ENCODE measurements at regions not wholly inside any gene's neighbourhood (a gene's known extent, or its start where the extent isn't known, plus 50 kb on each side); places are given as distances from the start of the nearest gene placed in this dataset.

DNA sequence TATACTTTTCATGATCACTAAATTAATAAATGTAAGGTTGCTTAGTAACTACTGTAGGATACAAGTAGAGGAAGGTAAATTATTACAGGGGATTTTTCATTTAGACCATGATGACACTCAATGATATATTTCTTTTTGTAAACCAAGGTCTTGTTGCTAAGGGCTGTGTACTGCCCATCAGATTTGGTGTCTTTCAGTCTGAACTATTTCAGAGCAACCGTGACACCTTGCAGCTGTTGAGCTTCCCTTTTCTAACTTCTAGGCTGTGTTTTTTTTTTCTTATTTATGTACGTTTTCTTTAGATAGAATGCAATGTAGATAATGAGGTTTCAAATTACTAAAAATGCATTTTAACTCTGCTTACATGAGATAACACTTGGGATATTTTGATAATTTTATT lies 292.0 kb upstream of the MBL2 start:
- Histone ChIP-seq H3K4me3 (ENCODE audit: insufficient read depth, low read length, poor library complexity, severe bottlenecking) (no peak overlapping the region), H4K20me1 (ENCODE audit: low read depth, low read length) (no peaks in the 10 kb centered on the region), H3F3A (ENCODE audit: insufficient read depth) (no peaks in the 10 kb centered on the region), H3K27ac (ENCODE audit: low read depth, low read length) (no peak overlapping the region), H3K36me3 (ENCODE audit: low read length) (no peaks in the 10 kb centered on the region), H3K9me2 (replicated peaks; ENCODE audit: insufficient read depth, low read length) (no peaks in the 10 kb centered on the region), H3K79me2 (ENCODE audit: insufficient read depth, low read length) (no peaks in the 10 kb centered on the region), H3K9ac (ENCODE audit: low read length) (no peak overlapping the region), H3K9me3 (ENCODE audit: insufficient read depth, low read length) (no peaks in the 10 kb centered on the region), H2AFZ (ENCODE audit: low read depth, low read length, severe bottlenecking) (no peak overlapping the region), H3K27me3 (ENCODE audit: low read length) (no peaks in the 10 kb centered on the region), H3K4me2 (ENCODE audit: low read depth, low read length, poor library complexity, severe bottlenecking) (no peak overlapping the region)
- TF ChIP-seq, protein P1, sequence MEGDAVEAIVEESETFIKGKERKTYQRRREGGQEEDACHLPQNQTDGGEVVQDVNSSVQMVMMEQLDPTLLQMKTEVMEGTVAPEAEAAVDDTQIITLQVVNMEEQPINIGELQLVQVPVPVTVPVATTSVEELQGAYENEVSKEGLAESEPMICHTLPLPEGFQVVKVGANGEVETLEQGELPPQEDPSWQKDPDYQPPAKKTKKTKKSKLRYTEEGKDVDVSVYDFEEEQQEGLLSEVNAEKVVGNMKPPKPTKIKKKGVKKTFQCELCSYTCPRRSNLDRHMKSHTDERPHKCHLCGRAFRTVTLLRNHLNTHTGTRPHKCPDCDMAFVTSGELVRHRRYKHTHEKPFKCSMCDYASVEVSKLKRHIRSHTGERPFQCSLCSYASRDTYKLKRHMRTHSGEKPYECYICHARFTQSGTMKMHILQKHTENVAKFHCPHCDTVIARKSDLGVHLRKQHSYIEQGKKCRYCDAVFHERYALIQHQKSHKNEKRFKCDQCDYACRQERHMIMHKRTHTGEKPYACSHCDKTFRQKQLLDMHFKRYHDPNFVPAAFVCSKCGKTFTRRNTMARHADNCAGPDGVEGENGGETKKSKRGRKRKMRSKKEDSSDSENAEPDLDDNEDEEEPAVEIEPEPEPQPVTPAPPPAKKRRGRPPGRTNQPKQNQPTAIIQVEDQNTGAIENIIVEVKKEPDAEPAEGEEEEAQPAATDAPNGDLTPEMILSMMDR (IDR thresholded peaks at IDR 0.05; ENCODE audit: insufficient read depth, low read length, poor library complexity, severe bottlenecking): no peak
- TF ChIP-seq EZH2phosphoT487 (conservative IDR thresholded peaks at IDR 0.05; ENCODE audit: low read length): no peak

- Histone ChIP-seq H3F3A (ENCODE audit: insufficient read depth) (no peaks in the 10 kb centered on the region), H3K4me3 (ENCODE audit: insufficient read depth, low read length, poor library complexity, severe bottlenecking) (no peak overlapping the region), H3K36me3 (ENCODE audit: low read length) (no peaks in the 10 kb centered on the region), H3K27me3 (ENCODE audit: low read length) (no peaks in the 10 kb centered on the region), H3K4me2 (ENCODE audit: low read depth, low read length, poor library complexity, severe bottlenecking) (no peak overlapping the region), H3K27ac (ENCODE audit: low read depth, low read length) (no peak overlapping the region), H2AFZ (ENCODE audit: low read depth, low read length, severe bottlenecking) (no peak overlapping the region), H3K9me2 (replicated peaks; ENCODE audit: insufficient read depth, low read length) (no peaks in the 10 kb centered on the region), H3K9me3 (ENCODE audit: insufficient read depth, low read length) (no peaks in the 10 kb centered on the region), H4K20me1 (ENCODE audit: low read depth, low read length) (no peaks in the 10 kb centered on the region), H3K9ac (ENCODE audit: low read length) (no peak overlapping the region), H3K79me2 (ENCODE audit: insufficient read depth, low read length) (no peaks in the 10 kb centered on the region)
- TF ChIP-seq, protein P1 (IDR thresholded peaks at IDR 0.05; ENCODE audit: insufficient read depth, low read length, poor library complexity, severe bottlenecking): no peak
- no peak for TF ChIP-seq EZH2phosphoT487 (conservative IDR thresholded peaks at IDR 0.05; ENCODE audit: low read length)
These were observed 291.2 kb upstream of the MBL2 start for GRCh38 chr10:53063805-53064204.

- Histone ChIP-seq H4K20me1 (ENCODE audit: low read depth, low read length) (no peaks in the 10 kb centered on the region), H3F3A (ENCODE audit: insufficient read depth) (no peaks in the 10 kb centered on the region), H3K9me3 (ENCODE audit: insufficient read depth, low read length) (no peaks in the 10 kb centered on the region), H3K9me2 (replicated peaks; ENCODE audit: insufficient read depth, low read length) (no peaks in the 10 kb centered on the region), H2AFZ (ENCODE audit: low read depth, low read length, severe bottlenecking) (no peak overlapping the region), H3K79me2 (ENCODE audit: insufficient read depth, low read length) (no peaks in the 10 kb centered on the region), H3K36me3 (ENCODE audit: low read length) (no peaks in the 10 kb centered on the region), H3K27me3 (ENCODE audit: low read length) (no peaks in the 10 kb centered on the region), H3K9ac (ENCODE audit: low read length) (no peak overlapping the region), H3K27ac (ENCODE audit: low read depth, low read length) (no peak overlapping the region), H3K4me3 (ENCODE audit: insufficient read depth, low read length, poor library complexity, severe bottlenecking) (no peak overlapping the region), H3K4me2 (ENCODE audit: low read depth, low read length, poor library complexity, severe bottlenecking) (no peak overlapping the region)
- no peak for TF ChIP-seq EZH2phosphoT487 (conservative IDR thresholded peaks at IDR 0.05; ENCODE audit: low read length)
- TF ChIP-seq, protein P1 (IDR thresholded peaks at IDR 0.05; ENCODE audit: insufficient read depth, low read length, poor library complexity, severe bottlenecking): no peak
These were observed 280.1 kb upstream of the MBL2 start for GRCh38 chr10:53052521-53053164.

Measured in SU-DHL-6 (cell line).